H7 (cell line): ENCODE measurements at regions not wholly inside any gene's neighbourhood (a gene's known extent, or its start where the extent isn't known, plus 50 kb on each side); places are given as distances from the start of the nearest gene placed in this dataset.

Source experiments
- DNase-seq: peaks from one replicate; pipeline ENCODE4 v3.0.0; 2012
- H3K27me3 ChIP-seq: 2 replicates; pipeline ENCODE4 v1.6.0; 2011; ENCODE audit warnings: mild to moderate bottlenecking, low read length; ENCODE audit not compliant: control insufficient read depth, insufficient read depth
- H3K36me3 ChIP-seq: replicated peaks from 2 replicates; pipeline ENCODE4 v1.5.1; 2011; ENCODE audit warnings: low read length; ENCODE audit not compliant: control insufficient read depth, insufficient read depth
- H3K4me3 ChIP-seq: 2 replicates; pipeline ENCODE4 v1.5.1; 2011; ENCODE audit warnings: low read depth, mild to moderate bottlenecking, control low read depth, low read length, moderate library complexity; ENCODE audit not compliant: insufficient read depth

GRCh38 chr6:140043762-140044378 lies 669.4 kb upstream of the CITED2 start:
- DNase-seq, result no peak
- no peaks in the 10 kb centered on the region for H3K27me3 ChIP-seq

GRCh38 chr6:140043357-140043756 lies 668.9 kb upstream of the CITED2 start:
- no peak for DNase-seq
- Histone ChIP-seq H3K36me3 (no peaks in the 10 kb centered on the region), H3K27me3 (no peaks in the 10 kb centered on the region), H3K4me3 (no peak overlapping the region)

More at GRCh38 chr6:140043762-140044378, 669.4 kb upstream of the CITED2 start:
- no peak overlapping the region for H3K4me3 ChIP-seq
- no peaks in the 10 kb centered on the region for H3K36me3 ChIP-seq

- DNase-seq, result no peak
- Histone ChIP-seq H3K4me3 (no peak overlapping the region), H3K36me3 (no peaks in the 10 kb centered on the region), H3K27me3 (no peaks in the 10 kb centered on the region)
Observed at GRCh38 chr6:140041571-140042332, 667.3 kb upstream of the CITED2 start.

- no peak for DNase-seq
- Histone ChIP-seq H3K27me3 (no peaks in the 10 kb centered on the region), H3K36me3 (no peaks in the 10 kb centered on the region)
Observed at GRCh38 chr6:140041056-140041455, 666.6 kb upstream of the CITED2 start.

GRCh38 chr6:140040396-140040795 lies 665.9 kb upstream of the CITED2 start:
- no peak for DNase-seq
- Histone ChIP-seq H3K4me3 (no peak overlapping the region), H3K36me3 (no peaks in the 10 kb centered on the region), H3K27me3 (no peaks in the 10 kb centered on the region)

More at GRCh38 chr6:140041056-140041455, 666.6 kb upstream of the CITED2 start:
- no peak overlapping the region for H3K4me3 ChIP-seq

- no peak overlapping the region for H3K4me3 ChIP-seq
- H3K36me3 ChIP-seq, result no peaks in the 10 kb centered on the region
- DNase-seq, result no peak
- H3K27me3 ChIP-seq, result no peaks in the 10 kb centered on the region
Observed at GRCh38 chr6:140039364-140039763, 664.9 kb upstream of the CITED2 start.

GRCh38 chr6:140036196-140036595 lies 661.7 kb upstream of the CITED2 start:
- H3K36me3 ChIP-seq, result no peaks in the 10 kb centered on the region
- no peaks in the 10 kb centered on the region for H3K27me3 ChIP-seq
- DNase-seq, result no peak
- no peak overlapping the region for H3K4me3 ChIP-seq

- Histone ChIP-seq H3K4me3 (no peak overlapping the region), H3K27me3 (no peaks in the 10 kb centered on the region), H3K36me3 (no peaks in the 10 kb centered on the region)
- no peak for DNase-seq
Observed at GRCh38 chr6:140032189-140032588, 657.7 kb upstream of the CITED2 start.

GRCh38 chr6:140029551-140029950 lies 655.1 kb upstream of the CITED2 start:
- Histone ChIP-seq H3K4me3 (no peak overlapping the region), H3K27me3 (no peaks in the 10 kb centered on the region), H3K36me3 (no peaks in the 10 kb centered on the region)
- no peak for DNase-seq

GRCh38 chr6:140027219-140027618 lies 652.8 kb upstream of the CITED2 start:
- Histone ChIP-seq H3K27me3 (no peaks in the 10 kb centered on the region), H3K4me3 (no peak overlapping the region), H3K36me3 (no peaks in the 10 kb centered on the region)
- no peak for DNase-seq

- Histone ChIP-seq H3K27me3 (no peaks in the 10 kb centered on the region), H3K36me3 (no peaks in the 10 kb centered on the region), H3K4me3 (no peak overlapping the region)
- DNase-seq, result no peak
Observed at GRCh38 chr6:140026546-140026945, 652.1 kb upstream of the CITED2 start.

GRCh38 chr6:140025171-140025570 lies 650.7 kb upstream of the CITED2 start:
- H3K36me3 ChIP-seq, result no peaks in the 10 kb centered on the region
- no peak for DNase-seq
- H3K27me3 ChIP-seq, result no peaks in the 10 kb centered on the region
- no peak overlapping the region for H3K4me3 ChIP-seq

- H3K4me3 ChIP-seq, result no peak overlapping the region
- DNase-seq, result no peak
Observed at GRCh38 chr6:140020207-140020791, 645.9 kb upstream of the CITED2 start.

GRCh38 chr6:140018588-140018987 lies 644.1 kb upstream of the CITED2 start:
- Histone ChIP-seq H3K4me3 (no peak overlapping the region), H3K36me3 (no peaks in the 10 kb centered on the region), H3K27me3 (no peaks in the 10 kb centered on the region)
- no peak for DNase-seq

More at GRCh38 chr6:140020207-140020791, 645.9 kb upstream of the CITED2 start:
- Histone ChIP-seq H3K27me3 (no peaks in the 10 kb centered on the region), H3K36me3 (no peaks in the 10 kb centered on the region)

- no peak for DNase-seq
- Histone ChIP-seq H3K27me3 (no peaks in the 10 kb centered on the region), H3K36me3 (no peaks in the 10 kb centered on the region), H3K4me3 (no peak overlapping the region)
Observed at GRCh38 chr6:140017470-140017869, 643.0 kb upstream of the CITED2 start.
